A673 (cell line): ENCODE measurements at regions not wholly inside any gene's neighbourhood (a gene's known extent, or its start where the extent isn't known, plus 50 kb on each side); places are given as distances from the start of the nearest gene placed in this dataset.
"Not testable (repeated sequence)": the region's sequence is repeated elsewhere in the genome, so short reads cannot be mapped to it uniquely, and the experiment has no call there.

ENCODE experiments used
- BruUV-seq: library from RNA; stranded (reverse); fragments of 400-500 nt; replicated peaks from 2 replicates; lab custom pipeline; 2021; lab: Mats Ljungman, UMichigan
- CTCF ChIA-PET: fragments of 300-600 bp; sonication (Branson Sonifier 250); formaldehyde crosslinking; loops from one replicate; lab custom pipeline; 2022; ENCODE audit warnings: antibody characterized with exemption; lab: Charles Lee
- POLR2A ChIA-PET: fragments of 300-600 bp; sonication (Branson Sonifier 250); formaldehyde crosslinking; loops from one replicate; lab custom pipeline; 2022; ENCODE audit warnings: antibody characterized with exemption; ENCODE audit not compliant: low non-redundant PET; lab: Charles Lee
- DNase-seq: peaks from one replicate; pipeline ENCODE4 v3.0.0-alpha.2; 2015; ENCODE audit warnings: low spot score
- H3K27ac ChIP-seq: fragments of 200-600 bp; sonication (generic); 2 replicates; pipeline ENCODE4 v1.5.1; 2016; ENCODE audit warnings: mixed run types, low read depth, mild to moderate bottlenecking, mixed read lengths, antibody characterized with exemption, low read length; ENCODE audit not compliant: poor library complexity, severe bottlenecking
- H3K27me3 ChIP-seq: fragments of 200-600 bp; sonication (generic); replicated peaks from 2 replicates; pipeline ENCODE4 v1.6.1; 2017; ENCODE audit warnings: mixed run types, low read depth, mild to moderate bottlenecking, mixed read lengths, antibody characterized with exemption, low read length; ENCODE audit not compliant: insufficient read depth, poor library complexity
- H3K36me3 ChIP-seq: fragments of 200-600 bp; sonication (generic); 2 replicates; pipeline ENCODE4 v1.6.1; 2016; ENCODE audit warnings: mixed run types, mild to moderate bottlenecking, mixed read lengths, antibody characterized with exemption, low read length; ENCODE audit not compliant: insufficient read depth, poor library complexity, severe bottlenecking
- H3K4me1 ChIP-seq: fragments of 200-600 bp; sonication (generic); 2 replicates; pipeline ENCODE4 v1.6.1; 2017; ENCODE audit warnings: mixed run types, mild to moderate bottlenecking, mixed read lengths, antibody characterized with exemption, low read length; ENCODE audit not compliant: insufficient read depth, poor library complexity, severe bottlenecking
- H3K4me3 ChIP-seq: fragments of 200-600 bp; sonication (generic); 2 replicates; pipeline ENCODE4 v1.5.1; 2016; ENCODE audit warnings: low read depth, mixed run types, mild to moderate bottlenecking, mixed read lengths, low read length; ENCODE audit not compliant: poor library complexity, severe bottlenecking
- H3K9me3 ChIP-seq: fragments of 200-600 bp; sonication (generic); 2 replicates; pipeline ENCODE4 v1.6.1; 2016; ENCODE audit warnings: mixed run types, low read depth, mild to moderate bottlenecking, mixed read lengths, antibody characterized with exemption, low read length; ENCODE audit not compliant: poor library complexity, severe bottlenecking
- EZH2 ChIP-seq: fragments of 200-600 bp; sonication (generic); IDR thresholded peaks from 2 replicates; pipeline ENCODE4 v1.6.1; 2017; ENCODE audit warnings: borderline replicate concordance, low read depth, mild to moderate bottlenecking, mixed read lengths, antibody characterized with exemption, low read length; ENCODE audit not compliant: poor library complexity, severe bottlenecking
- intact Hi-C: fragments of 100-400 bp; cut with micrococcal nuclease; formaldehyde crosslinking; loops from one replicate; pipeline ENCODE4 v1.10.0; 2022; ENCODE audit not compliant: unreplicated experiment
- TF ChIP-seq, protein P1 (sequence below): fragments of 300-800, 200-600 bp; sonication (generic); conservative IDR thresholded peaks from 2 replicates; pipeline ENCODE4 v1.5.1; 2017; ENCODE audit warnings: low read depth, mild to moderate bottlenecking, antibody characterized with exemption, low read length, moderate library complexity, mixed read lengths

- Histone ChIP-seq H3K4me3 (no peak overlapping the region), H3K27me3 (no peaks in the 10 kb centered on the region), H3K27ac (no peak overlapping the region), H3K9me3 (peaks cover 59% of the 10 kb centered on the region), H3K4me1 (no peaks in the 10 kb centered on the region), H3K36me3 (no peaks in the 10 kb centered on the region)
- POLR2A ChIA-PET = no interaction called here
- DNase-seq = no peak
- CTCF ChIA-PET = no interaction called here
- TF ChIP-seq, protein P1, sequence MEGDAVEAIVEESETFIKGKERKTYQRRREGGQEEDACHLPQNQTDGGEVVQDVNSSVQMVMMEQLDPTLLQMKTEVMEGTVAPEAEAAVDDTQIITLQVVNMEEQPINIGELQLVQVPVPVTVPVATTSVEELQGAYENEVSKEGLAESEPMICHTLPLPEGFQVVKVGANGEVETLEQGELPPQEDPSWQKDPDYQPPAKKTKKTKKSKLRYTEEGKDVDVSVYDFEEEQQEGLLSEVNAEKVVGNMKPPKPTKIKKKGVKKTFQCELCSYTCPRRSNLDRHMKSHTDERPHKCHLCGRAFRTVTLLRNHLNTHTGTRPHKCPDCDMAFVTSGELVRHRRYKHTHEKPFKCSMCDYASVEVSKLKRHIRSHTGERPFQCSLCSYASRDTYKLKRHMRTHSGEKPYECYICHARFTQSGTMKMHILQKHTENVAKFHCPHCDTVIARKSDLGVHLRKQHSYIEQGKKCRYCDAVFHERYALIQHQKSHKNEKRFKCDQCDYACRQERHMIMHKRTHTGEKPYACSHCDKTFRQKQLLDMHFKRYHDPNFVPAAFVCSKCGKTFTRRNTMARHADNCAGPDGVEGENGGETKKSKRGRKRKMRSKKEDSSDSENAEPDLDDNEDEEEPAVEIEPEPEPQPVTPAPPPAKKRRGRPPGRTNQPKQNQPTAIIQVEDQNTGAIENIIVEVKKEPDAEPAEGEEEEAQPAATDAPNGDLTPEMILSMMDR = no peak
- no peak for TF ChIP-seq EZH2
- BruUV-seq = no TSS peak
- intact Hi-C loops = no loop called here
Observed at GRCh38 chr7:53358269-53358668, 322.8 kb downstream of the POM121L12 start.

DNA sequence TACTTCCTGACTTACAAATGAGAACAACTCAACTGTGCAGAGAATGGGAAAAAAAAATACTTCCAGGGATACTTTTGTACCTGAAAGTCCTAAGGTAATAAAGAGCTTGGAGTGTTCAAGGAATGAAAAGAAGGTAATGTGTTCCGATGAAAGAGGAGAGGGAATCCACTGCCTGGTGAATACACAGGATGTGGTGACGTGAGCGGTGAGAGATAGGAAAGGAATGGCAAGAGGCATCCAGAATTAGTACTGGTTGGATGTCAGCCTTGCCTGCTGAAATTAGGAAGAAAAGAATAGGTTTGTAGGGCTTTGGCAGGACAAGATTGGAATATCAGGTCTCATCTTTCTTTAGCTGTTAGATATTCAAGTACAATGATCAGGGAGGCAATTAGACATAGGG lies 347.7 kb downstream of the POM121L12 start:
- no TSS peak for BruUV-seq
- CTCF ChIA-PET = no interaction called here

GRCh38 chr7:53385239-53385638 lies 349.8 kb downstream of the POM121L12 start:
- intact Hi-C loops, BruUV-seq, H3K27ac ChIP-seq, H3K36me3 ChIP-seq, H3K27me3 ChIP-seq, H3K4me1 ChIP-seq, CTCF ChIA-PET, DNase-seq, H3K4me3 ChIP-seq, POLR2A ChIA-PET: not testable (repeated sequence)
- H3K9me3 ChIP-seq = peaks cover 43% of the 10 kb centered on the region

More for the DNA sequence above, 347.7 kb downstream of the POM121L12 start:
- no peak for TF ChIP-seq EZH2
- TF ChIP-seq, protein P1 = no peak
- H3K27me3 ChIP-seq = no peaks in the 10 kb centered on the region
- no peak overlapping the region for H3K27ac ChIP-seq
- H3K36me3 ChIP-seq = no peaks in the 10 kb centered on the region
- H3K4me3 ChIP-seq = no peak overlapping the region
- POLR2A ChIA-PET = no interaction called here
- intact Hi-C loops = no loop called here
- H3K4me1 ChIP-seq = no peaks in the 10 kb centered on the region
- peaks cover 51% of the 10 kb centered on the region for H3K9me3 ChIP-seq
- DNase-seq = no peak

- no peak overlapping the region for H3K4me3 ChIP-seq
- H3K9me3 ChIP-seq = peaks cover 49% of the 10 kb centered on the region
- H3K27ac ChIP-seq = no peak overlapping the region
- intact Hi-C loops = no loop called here
- DNase-seq = no peak
- CTCF ChIA-PET = no interaction called here
- POLR2A ChIA-PET = no interaction called here
- no peaks in the 10 kb centered on the region for H3K36me3 ChIP-seq
- BruUV-seq = no TSS peak
- H3K27me3 ChIP-seq = no peaks in the 10 kb centered on the region
- TF ChIP-seq EZH2 = no peak
- TF ChIP-seq, protein P1 = no peak
- H3K4me1 ChIP-seq = no peaks in the 10 kb centered on the region
Observed at GRCh38 chr7:53387515-53387914, 352.1 kb downstream of the POM121L12 start.
